HL-60 (cell line): ENCODE measurements at regions not wholly inside any gene's neighbourhood (a gene's known extent, or its start where the extent isn't known, plus 50 kb on each side); places are given as distances from the start of the nearest gene placed in this dataset.

Source experiments
- CTCF ChIP-seq: IDR thresholded peaks from one replicate; pipeline ENCODE4 v1.5.1; 2011; ENCODE audit warnings: low read length, control low read depth, inconsistent platforms; ENCODE audit not compliant: insufficient read depth
- GABPA ChIP-seq: IDR thresholded peaks from 2 replicates; pipeline ENCODE4 v1.6.1; 2012; ENCODE audit warnings: low read depth
- POLR2AphosphoS5 ChIP-seq: IDR thresholded peaks from 2 replicates; pipeline ENCODE4 v1.6.1; 2012; ENCODE audit warnings: low read depth
- REST ChIP-seq: IDR thresholded peaks from 2 replicates; pipeline ENCODE4 v1.6.1; 2012; ENCODE audit warnings: low read depth; ENCODE audit not compliant: insufficient replicate concordance

GRCh38 chr17:72462407-72462806 is 341.6 kb downstream of the SOX9 start:
- TF ChIP-seq CTCF (no peak), GABPA (no peak), POLR2AphosphoS5 (no peak), REST (no peak)
